ENCODE measurements at regions not wholly inside any gene's neighbourhood (a gene's known extent, or its start where the extent isn't known, plus 50 kb on each side); places are given as distances from the start of the nearest gene placed in this dataset.

DNA sequence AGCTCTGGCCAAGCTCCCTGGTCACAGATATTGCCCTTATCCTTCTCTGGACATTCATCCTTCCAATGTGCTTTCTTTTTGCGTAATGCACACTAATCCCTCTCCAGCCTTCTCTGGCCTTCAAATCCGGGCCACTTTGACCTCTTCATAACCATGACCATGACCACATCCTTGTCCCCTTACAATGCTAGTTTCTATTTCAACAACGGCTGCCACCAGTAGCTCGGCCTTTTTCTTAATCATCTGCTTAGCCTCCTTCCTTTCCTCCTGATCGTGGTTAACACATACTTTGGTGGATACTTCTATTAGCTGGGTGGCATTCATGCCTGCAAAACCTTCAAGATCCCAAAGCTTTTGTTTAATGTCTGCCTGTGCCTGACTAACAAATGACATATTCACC is 264.4 kb upstream of the RBMY1B start:
- TF ChIP-seq, protein P1, sequence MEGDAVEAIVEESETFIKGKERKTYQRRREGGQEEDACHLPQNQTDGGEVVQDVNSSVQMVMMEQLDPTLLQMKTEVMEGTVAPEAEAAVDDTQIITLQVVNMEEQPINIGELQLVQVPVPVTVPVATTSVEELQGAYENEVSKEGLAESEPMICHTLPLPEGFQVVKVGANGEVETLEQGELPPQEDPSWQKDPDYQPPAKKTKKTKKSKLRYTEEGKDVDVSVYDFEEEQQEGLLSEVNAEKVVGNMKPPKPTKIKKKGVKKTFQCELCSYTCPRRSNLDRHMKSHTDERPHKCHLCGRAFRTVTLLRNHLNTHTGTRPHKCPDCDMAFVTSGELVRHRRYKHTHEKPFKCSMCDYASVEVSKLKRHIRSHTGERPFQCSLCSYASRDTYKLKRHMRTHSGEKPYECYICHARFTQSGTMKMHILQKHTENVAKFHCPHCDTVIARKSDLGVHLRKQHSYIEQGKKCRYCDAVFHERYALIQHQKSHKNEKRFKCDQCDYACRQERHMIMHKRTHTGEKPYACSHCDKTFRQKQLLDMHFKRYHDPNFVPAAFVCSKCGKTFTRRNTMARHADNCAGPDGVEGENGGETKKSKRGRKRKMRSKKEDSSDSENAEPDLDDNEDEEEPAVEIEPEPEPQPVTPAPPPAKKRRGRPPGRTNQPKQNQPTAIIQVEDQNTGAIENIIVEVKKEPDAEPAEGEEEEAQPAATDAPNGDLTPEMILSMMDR (IDR thresholded peaks at IDR 0.05): no peak
- TF ChIP-seq POLR2A (IDR thresholded peaks at IDR 0.05): no peak
